Neural progenitor cell (in vitro differentiated cells): ENCODE measurements at regions not wholly inside any gene's neighbourhood (a gene's known extent, or its start where the extent isn't known, plus 50 kb on each side); places are given as distances from the start of the nearest gene placed in this dataset.

Source experiments
- CTCF ChIP-seq: fragments of 200-600 bp; sonication (generic); IDR thresholded peaks from 2 replicates; pipeline ENCODE4 v1.5.1; 2017; ENCODE audit warnings: antibody characterized with exemption, mild to moderate bottlenecking
- EZH2 ChIP-seq: fragments of 200-600 bp; sonication (generic); IDR thresholded peaks from 2 replicates; pipeline ENCODE4 v1.6.1; 2017; ENCODE audit warnings: antibody characterized with exemption, mild to moderate bottlenecking, moderate library complexity
- EZH2phosphoT487 ChIP-seq: fragments of 200-600 bp; sonication (generic); IDR thresholded peaks from 2 replicates; pipeline ENCODE4 v1.6.1; 2017; ENCODE audit warnings: antibody characterized with exemption

- no peak for TF ChIP-seq CTCF
- TF ChIP-seq EZH2 = no peak
- TF ChIP-seq EZH2phosphoT487 = no peak
Measured at GRCh38 chr1:68294367-68295066, 62.2 kb upstream of the WLS start.
